MCF 10A (cell line): ENCODE measurements at regions not wholly inside any gene's neighbourhood (a gene's known extent, or its start where the extent isn't known, plus 50 kb on each side); places are given as distances from the start of the nearest gene placed in this dataset.

Experiments used
- BruUV-seq: library from RNA; stranded (reverse); fragments of 400-500 nt; replicated peaks from 2 replicates; lab custom pipeline; 2021; lab: Mats Ljungman, UMichigan
- CTCF ChIA-PET: fragments of 300-600 bp; sonication (Branson Sonifier 250); formaldehyde crosslinking; extraction: SDS; loops from one replicate; lab custom pipeline; 2021; ENCODE audit warnings: antibody characterized with exemption, inconsistent platforms; lab: Yijun Ruan, JAX
- POLR2A ChIA-PET: fragments of 300-600, 350-650 bp; sonication (Branson Sonifier 250); formaldehyde crosslinking; extraction: SDS; loops from one replicate; lab custom pipeline; 2020; ENCODE audit warnings: antibody characterized with exemption, inconsistent platforms; lab: Yijun Ruan, JAX
- DNase-seq: peaks from one replicate; pipeline ENCODE4 v3.0.0-alpha.2; 2018; ENCODE audit not compliant: unreplicated experiment
- H3K27ac Mint-ChIP-seq: one replicate; pipeline ENCODE4 v1.8.0; 2022; ENCODE audit warnings: mild to moderate bottlenecking, low read depth, mixed read lengths; ENCODE audit not compliant: unreplicated experiment
- H3K27me3 Mint-ChIP-seq: one replicate; pipeline ENCODE4 v1.8.0; 2022; ENCODE audit warnings: mixed read lengths; ENCODE audit not compliant: insufficient read depth, unreplicated experiment
- H3K36me3 Mint-ChIP-seq: one replicate; pipeline ENCODE4 v1.8.0; 2022; ENCODE audit warnings: mild to moderate bottlenecking, moderate library complexity, mixed read lengths; ENCODE audit not compliant: insufficient read depth, unreplicated experiment
- H3K4me1 Mint-ChIP-seq: one replicate; pipeline ENCODE4 v1.8.0; 2022; ENCODE audit warnings: mixed read lengths; ENCODE audit not compliant: insufficient read depth, unreplicated experiment
- H3K4me3 Mint-ChIP-seq: one replicate; pipeline ENCODE4 v1.8.0; 2022; ENCODE audit warnings: mild to moderate bottlenecking, moderate library complexity, mixed read lengths; ENCODE audit not compliant: unreplicated experiment
- H3K9me3 Mint-ChIP-seq: one replicate; pipeline ENCODE4 v1.8.0; 2022; ENCODE audit warnings: mixed read lengths; ENCODE audit not compliant: unreplicated experiment
- CTCF ChIP-seq: fragments of 200-600 bp; IDR thresholded peaks from one replicate; pipeline ENCODE4 v1.8.0; 2022; ENCODE audit warnings: antibody characterized with exemption, mild to moderate bottlenecking; ENCODE audit not compliant: unreplicated experiment
- intact Hi-C: fragments of 100-400 bp; cut with micrococcal nuclease; formaldehyde crosslinking; loops from 2 replicates; pipeline ENCODE4 v1.14.1; 2022

- Mint-ChIP-seq H3K27me3 (no peaks in the 10 kb centered on the region), H3K36me3 (peaks cover 4% of the 10 kb centered on the region)
- no peak for TF ChIP-seq CTCF
Observed at GRCh38 chr12:19026614-19027488, 102.7 kb upstream of the PLEKHA5 start.

GRCh38 chr12:19030180-19030579, 99.4 kb upstream of the PLEKHA5 start:
- peak overlapping the region; percentile 95 for H3K27ac Mint-ChIP-seq
- H3K27me3 Mint-ChIP-seq, result no peaks in the 10 kb centered on the region
- TF ChIP-seq CTCF, result no peak
- no TSS peak for BruUV-seq
- peak overlapping the region; percentile 52 for H3K4me3 Mint-ChIP-seq
- POLR2A ChIA-PET, result interaction anchor here (0.7 to 2.9 kb wide), 10 partner anchors 11 to 1871 kb away, joined by 3 to 20 read pairs (median 4); partner anchors contain the start of gene PLEKHA5
- peaks cover 4% of the 10 kb centered on the region for H3K36me3 Mint-ChIP-seq
- intact Hi-C loops, result loop anchor here (5.0 kb wide), 1 partner anchor 67 kb away; no protein-coding TSS in a partner anchor
- peaks cover 25% of the 10 kb centered on the region for H3K4me1 Mint-ChIP-seq
- no peaks in the 10 kb centered on the region for H3K9me3 Mint-ChIP-seq
- peak; percentile 51 for DNase-seq
- CTCF ChIA-PET, result interaction anchor here (0.6 to 1.4 kb wide), 5 partner anchors 28 to 159 kb away, joined by 3 to 7 read pairs (median 4); partner anchors contain the start of gene PLEKHA5

More at GRCh38 chr12:19026614-19027488, 102.7 kb upstream of the PLEKHA5 start:
- POLR2A ChIA-PET, result no interaction called here
- H3K27ac Mint-ChIP-seq, result no peak overlapping the region
- BruUV-seq, result no TSS peak
- H3K4me1 Mint-ChIP-seq, result peaks cover 21% of the 10 kb centered on the region
- intact Hi-C loops, result no loop called here
- DNase-seq, result no peak
- H3K9me3 Mint-ChIP-seq, result no peaks in the 10 kb centered on the region
- H3K4me3 Mint-ChIP-seq, result no peak overlapping the region
- CTCF ChIA-PET, result interaction anchor here (0.6 to 1.6 kb wide), 4 partner anchors 9 to 1003 kb away, joined by 3 to 6 read pairs (median 4); no protein-coding TSS in a partner anchor

GRCh38 chr12:19030603-19031002, 98.9 kb upstream of the PLEKHA5 start:
- ChIA-PET CTCF (interaction anchor here (0.6 to 1.4 kb wide), 5 partner anchors 28 to 158 kb away, joined by 3 to 7 read pairs (median 4); partner anchors contain the start of gene PLEKHA5), POLR2A (interaction anchor here (0.7 to 2.9 kb wide), 9 partner anchors 12 to 270 kb away, joined by 3 to 20 read pairs (median 4); partner anchors contain the start of gene PLEKHA5)
- Mint-ChIP-seq H3K4me1 (peaks cover 29% of the 10 kb centered on the region), H3K4me3 (peak overlapping the region; percentile 52), H3K9me3 (peaks cover 4% of the 10 kb centered on the region), H3K36me3 (peaks cover 4% of the 10 kb centered on the region), H3K27ac (peak overlapping the region; percentile 95), H3K27me3 (no peaks in the 10 kb centered on the region)
- no TSS peak for BruUV-seq
- DNase-seq, result peak; percentile 42
- intact Hi-C loops, result loop anchor here (5.0 kb wide), 1 partner anchor 67 kb away; no protein-coding TSS in a partner anchor
- TF ChIP-seq CTCF, result no peak

- POLR2A ChIA-PET, result interaction anchor here (1.2 to 2.9 kb wide), 5 partner anchors 28 to 269 kb away, joined by 3 to 20 read pairs (median 5); no protein-coding TSS in a partner anchor
Observed at GRCh38 chr12:19031032-19031431, 98.5 kb upstream of the PLEKHA5 start.

More at GRCh38 chr12:19031032-19031431, 98.5 kb upstream of the PLEKHA5 start:
- intact Hi-C loops, result loop anchor here (5.0 kb wide), 1 partner anchor 66 kb away; no protein-coding TSS in a partner anchor
- peak; percentile 69 for DNase-seq
- no TSS peak for BruUV-seq
- peak overlapping the region; percentile 52 for H3K4me3 Mint-ChIP-seq
- H3K4me1 Mint-ChIP-seq, result peaks cover 29% of the 10 kb centered on the region
- peaks cover 4% of the 10 kb centered on the region for H3K36me3 Mint-ChIP-seq
- H3K9me3 Mint-ChIP-seq, result peaks cover 8% of the 10 kb centered on the region
- H3K27ac Mint-ChIP-seq, result peak overlapping the region; percentile 95
- CTCF ChIA-PET, result interaction anchor here (1.4 kb wide), 1 partner anchor 29 kb away, joined by 4 read pairs; no protein-coding TSS in a partner anchor
- H3K27me3 Mint-ChIP-seq, result no peaks in the 10 kb centered on the region
- no peak for TF ChIP-seq CTCF
